Activated naive CD8-positive, alpha-beta T cell treated with anti-CD3 and anti-CD28 coated beads, Interleukin-2, amount 50 U/mL, for 24 hours (primary cell): ENCODE measurements at regions not wholly inside any gene's neighbourhood (a gene's known extent, or its start where the extent isn't known, plus 50 kb on each side); places are given as distances from the start of the nearest gene placed in this dataset.

Source experiments
- ATAC-seq: fragments of 150-1000 bp; cut with Tn5 transposase; one replicate; pipeline ENCODE4 v1.10.0; 2021
- DNase-seq: peaks from one replicate; pipeline ENCODE4 v3.0.0; 2021
- H3K27ac Mint-ChIP-seq: one replicate; pipeline ENCODE4 v1.8.0; 2021; ENCODE audit warnings: mild to moderate bottlenecking, mixed read lengths
- H3K27me3 Mint-ChIP-seq: one replicate; pipeline ENCODE4 v1.8.0; 2021; ENCODE audit warnings: mixed read lengths
- H3K36me3 Mint-ChIP-seq: one replicate; pipeline ENCODE4 v1.8.0; 2021; ENCODE audit warnings: low read depth, mixed read lengths
- H3K4me1 Mint-ChIP-seq: one replicate; pipeline ENCODE4 v1.8.0; 2021; ENCODE audit warnings: mixed read lengths
- H3K4me3 Mint-ChIP-seq: one replicate; pipeline ENCODE4 v1.8.0; 2021; ENCODE audit warnings: mild to moderate bottlenecking, moderate library complexity, mixed read lengths
- H3K9me3 Mint-ChIP-seq: one replicate; pipeline ENCODE4 v1.8.0; 2021; ENCODE audit warnings: mixed read lengths

DNA sequence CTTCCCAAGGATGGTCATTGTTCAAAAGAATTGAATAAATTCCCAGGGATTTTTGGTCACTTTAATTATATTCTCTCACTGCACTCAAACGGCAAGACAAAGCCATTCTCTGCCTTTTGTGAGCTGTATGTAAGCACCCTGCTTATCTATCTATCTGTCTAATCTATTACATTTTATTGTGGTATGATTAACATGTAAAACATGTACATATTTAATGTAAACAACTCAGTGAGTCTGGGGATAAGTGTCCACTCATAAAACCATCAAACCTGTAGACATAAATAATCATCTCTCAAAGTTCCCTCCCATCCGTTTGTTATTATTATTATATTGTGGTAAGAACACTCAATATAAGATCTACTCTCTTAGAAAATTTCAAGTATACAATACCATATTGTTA is 167.1 kb downstream of the CAND1 start:
- Mint-ChIP-seq H3K4me1 (peaks cover 16% of the 10 kb centered on the region), H3K36me3 (no peaks in the 10 kb centered on the region), H3K9me3 (peaks cover 13% of the 10 kb centered on the region), H3K27me3 (peaks cover 2% of the 10 kb centered on the region), H3K27ac (no peak overlapping the region), H3K4me3 (no peak overlapping the region)
- ATAC-seq, result no peak
- no peak for DNase-seq

DNA sequence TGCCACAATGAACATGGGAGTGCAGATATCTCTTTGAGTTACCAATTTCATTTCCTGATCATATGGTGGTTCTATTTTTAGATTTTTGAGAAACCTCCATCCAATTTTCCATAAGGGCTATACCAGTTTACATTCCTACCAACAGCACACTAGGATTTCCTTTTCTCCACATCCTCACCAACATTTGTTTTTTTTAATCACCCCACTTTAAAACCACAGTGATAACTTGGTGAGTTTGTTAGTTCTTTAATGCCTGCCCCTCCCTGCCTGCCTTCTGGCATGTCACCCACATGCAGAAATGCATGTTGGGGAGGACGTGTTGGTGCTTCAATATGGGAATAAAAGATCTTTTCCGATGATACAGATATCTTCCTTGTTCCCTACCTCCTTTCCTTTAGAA is 167.9 kb downstream of the CAND1 start:
- Mint-ChIP-seq H3K36me3 (no peaks in the 10 kb centered on the region), H3K4me3 (no peak overlapping the region)

DNA sequence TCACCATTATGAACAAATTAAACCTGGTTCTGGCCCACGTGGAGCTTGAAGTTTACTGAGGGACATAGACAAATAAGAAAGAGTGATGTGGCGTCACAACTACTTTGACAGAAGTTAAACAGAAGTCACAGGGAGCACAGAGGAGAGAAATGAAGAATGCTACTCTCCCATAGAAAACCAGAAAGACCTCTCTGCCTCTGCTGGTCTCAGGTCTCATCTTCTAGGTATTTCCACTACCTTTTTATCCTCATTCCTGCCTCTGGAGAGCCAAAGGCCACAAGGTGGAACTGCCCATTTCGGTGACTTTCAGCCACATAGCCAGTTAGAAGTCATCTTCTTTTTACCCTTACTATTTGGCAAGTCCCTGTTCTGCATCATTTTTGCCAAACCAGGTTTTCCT is 170.5 kb downstream of the CAND1 start:
- H3K27ac Mint-ChIP-seq, result no peak overlapping the region
- no peaks in the 10 kb centered on the region for H3K36me3 Mint-ChIP-seq
- ATAC-seq (no peak), DNase-seq (no peak)
- peaks cover 13% of the 10 kb centered on the region for H3K9me3 Mint-ChIP-seq
- peaks cover 22% of the 10 kb centered on the region for H3K4me1 Mint-ChIP-seq
- no peak overlapping the region for H3K4me3 Mint-ChIP-seq
- peaks cover 2% of the 10 kb centered on the region for H3K27me3 Mint-ChIP-seq

More for the DNA sequence above, 167.9 kb downstream of the CAND1 start:
- ATAC-seq (no peak), DNase-seq (no peak)
- no peak overlapping the region for H3K27ac Mint-ChIP-seq
- H3K4me1 Mint-ChIP-seq, result peaks cover 24% of the 10 kb centered on the region
- H3K27me3 Mint-ChIP-seq, result peaks cover 2% of the 10 kb centered on the region
- H3K9me3 Mint-ChIP-seq, result peaks cover 13% of the 10 kb centered on the region

DNA sequence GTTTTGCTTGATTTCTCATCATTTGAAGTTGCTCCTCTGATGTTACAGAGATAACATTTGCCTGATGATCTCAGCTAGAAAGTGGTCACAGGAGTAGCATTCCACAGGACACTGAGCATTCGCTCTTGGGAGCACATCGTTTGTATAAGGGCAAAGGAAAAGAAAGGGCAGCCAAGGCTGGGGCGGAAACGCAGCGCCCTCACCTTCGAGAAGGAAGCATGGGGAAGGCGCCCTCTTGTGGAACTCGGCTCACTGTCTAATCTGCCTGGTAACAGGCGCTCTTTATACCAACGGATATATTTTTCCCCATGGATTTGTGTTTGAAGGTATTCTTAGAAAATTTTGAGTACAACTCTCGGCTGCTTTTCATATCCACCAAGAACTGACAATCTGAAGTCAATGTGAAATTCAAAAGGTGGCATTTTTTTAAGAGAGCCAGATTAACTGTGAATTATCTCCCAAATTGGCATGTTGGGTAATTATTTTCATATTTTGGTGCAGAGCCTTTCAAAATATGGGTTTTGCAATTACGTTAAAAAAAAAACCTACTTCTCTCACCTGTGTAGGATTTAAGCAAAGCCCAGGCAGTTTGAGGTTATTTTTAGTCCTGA is 172.7 kb downstream of the CAND1 start:
- DNase-seq (peak; percentile 79), ATAC-seq (peak; percentile 93)
- peaks cover 13% of the 10 kb centered on the region for H3K9me3 Mint-ChIP-seq
- peaks cover 5% of the 10 kb centered on the region for H3K27me3 Mint-ChIP-seq
- H3K4me1 Mint-ChIP-seq, result peaks cover 26% of the 10 kb centered on the region
- H3K27ac Mint-ChIP-seq, result no peak overlapping the region
- H3K36me3 Mint-ChIP-seq, result no peaks in the 10 kb centered on the region
- no peak overlapping the region for H3K4me3 Mint-ChIP-seq

DNA sequence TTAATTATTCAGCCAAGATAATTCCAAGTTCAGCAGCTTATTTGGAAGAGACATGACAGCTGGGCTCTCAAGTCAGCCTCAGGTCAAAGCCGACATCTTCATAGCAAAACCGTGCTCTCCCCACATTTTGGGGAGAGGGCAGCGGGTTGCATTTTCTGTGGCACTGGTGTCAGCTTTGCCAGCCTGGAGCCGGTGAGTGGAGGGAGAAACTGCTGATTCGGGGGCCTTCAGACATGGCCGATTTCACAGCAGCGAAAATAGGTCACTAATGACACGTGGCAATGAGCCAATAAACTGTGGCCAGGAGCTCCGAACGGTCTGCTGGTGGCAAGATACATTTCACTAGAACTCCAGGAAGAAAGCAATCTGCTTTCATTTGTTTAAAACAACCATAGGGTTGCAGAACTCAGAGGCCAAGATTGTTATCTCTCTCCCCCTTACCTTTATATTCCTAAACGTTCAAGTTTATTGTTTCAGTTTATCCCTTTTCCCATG is 173.2 kb downstream of the CAND1 start:
- no peak for ATAC-seq
- no peak overlapping the region for H3K27ac Mint-ChIP-seq
- DNase-seq, result no peak
- H3K9me3 Mint-ChIP-seq, result peaks cover 12% of the 10 kb centered on the region
- no peak overlapping the region for H3K4me3 Mint-ChIP-seq
- H3K4me1 Mint-ChIP-seq, result peaks cover 23% of the 10 kb centered on the region
- peaks cover 5% of the 10 kb centered on the region for H3K27me3 Mint-ChIP-seq
- H3K36me3 Mint-ChIP-seq, result no peaks in the 10 kb centered on the region

DNA sequence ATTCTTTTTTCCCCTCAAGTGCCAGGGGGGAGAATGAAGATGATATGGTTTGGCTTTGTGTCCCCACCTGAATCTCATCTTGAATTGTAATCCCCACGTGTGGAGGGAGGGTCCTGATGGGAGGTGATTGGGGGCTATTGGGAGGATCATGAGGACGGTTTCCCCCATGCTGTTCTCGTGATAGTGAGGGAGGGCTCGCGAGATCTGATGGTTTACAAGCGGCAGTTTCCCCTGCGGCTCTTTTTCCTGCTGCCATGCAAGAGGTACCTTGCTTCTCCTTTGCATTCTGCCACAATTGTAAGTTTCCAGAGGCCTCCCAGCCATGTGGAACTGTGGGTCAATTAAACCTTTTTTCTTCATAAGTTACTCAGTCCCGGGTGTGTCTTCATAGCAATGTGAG is 173.7 kb downstream of the CAND1 start:
- no peak overlapping the region for H3K27ac Mint-ChIP-seq

DNA sequence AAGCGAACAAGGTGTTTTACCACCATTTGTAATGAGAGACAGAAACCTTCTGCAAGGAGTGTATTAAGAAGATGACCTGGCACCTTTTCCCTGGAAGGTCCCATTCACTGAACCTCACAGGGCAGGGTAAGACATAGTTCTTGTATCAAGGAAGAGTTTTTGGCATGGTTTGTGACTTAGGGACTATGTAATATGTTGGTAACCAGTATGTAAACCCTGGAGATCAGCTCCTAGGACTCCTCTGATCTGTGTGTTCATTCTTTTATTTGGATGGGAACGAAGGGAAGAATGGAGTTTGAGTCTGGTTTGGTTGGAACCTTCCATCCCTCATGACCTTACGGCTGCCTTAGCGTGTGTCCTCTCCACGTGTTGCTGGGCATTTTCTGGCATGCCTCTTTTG is 175.4 kb downstream of the CAND1 start:
- Mint-ChIP-seq H3K4me1 (peaks cover 36% of the 10 kb centered on the region), H3K9me3 (peaks cover 7% of the 10 kb centered on the region)

More for the DNA sequence above, 173.7 kb downstream of the CAND1 start:
- H3K36me3 Mint-ChIP-seq, result no peaks in the 10 kb centered on the region
- peaks cover 9% of the 10 kb centered on the region for H3K9me3 Mint-ChIP-seq
- no peak for ATAC-seq
- peaks cover 24% of the 10 kb centered on the region for H3K4me1 Mint-ChIP-seq
- DNase-seq, result no peak
- no peak overlapping the region for H3K4me3 Mint-ChIP-seq
- H3K27me3 Mint-ChIP-seq, result peaks cover 7% of the 10 kb centered on the region

DNA sequence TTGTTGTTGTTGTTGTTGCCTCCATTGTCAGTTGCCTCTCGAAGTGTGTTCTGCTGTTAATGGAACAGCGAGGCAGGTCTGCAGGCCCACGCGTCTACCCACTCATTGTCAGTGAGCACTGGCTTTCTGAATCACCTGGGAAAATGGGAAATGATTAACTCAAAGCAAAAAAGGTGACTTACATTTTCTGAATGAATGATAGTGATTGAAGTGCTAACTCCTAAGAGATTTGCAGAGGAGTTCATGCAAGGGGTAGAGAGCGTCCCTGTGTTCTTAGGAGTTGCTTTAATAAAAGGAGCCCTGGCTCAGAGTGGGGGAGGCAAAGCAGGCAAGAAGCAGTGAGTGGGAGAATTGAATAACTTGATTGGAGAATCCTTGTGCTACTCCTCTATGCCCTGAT is 177.6 kb downstream of the CAND1 start:
- Mint-ChIP-seq H3K36me3 (peaks cover 9% of the 10 kb centered on the region), H3K4me3 (no peak overlapping the region), H3K4me1 (peaks cover 52% of the 10 kb centered on the region), H3K9me3 (peaks cover 15% of the 10 kb centered on the region), H3K27ac (no peak overlapping the region), H3K27me3 (peaks cover 12% of the 10 kb centered on the region)
- ATAC-seq (no peak), DNase-seq (no peak)

More for the DNA sequence above, 175.4 kb downstream of the CAND1 start:
- Mint-ChIP-seq H3K27me3 (peaks cover 10% of the 10 kb centered on the region), H3K36me3 (peaks cover 7% of the 10 kb centered on the region), H3K27ac (no peak overlapping the region), H3K4me3 (no peak overlapping the region)
- no peak for ATAC-seq
- no peak for DNase-seq

DNA sequence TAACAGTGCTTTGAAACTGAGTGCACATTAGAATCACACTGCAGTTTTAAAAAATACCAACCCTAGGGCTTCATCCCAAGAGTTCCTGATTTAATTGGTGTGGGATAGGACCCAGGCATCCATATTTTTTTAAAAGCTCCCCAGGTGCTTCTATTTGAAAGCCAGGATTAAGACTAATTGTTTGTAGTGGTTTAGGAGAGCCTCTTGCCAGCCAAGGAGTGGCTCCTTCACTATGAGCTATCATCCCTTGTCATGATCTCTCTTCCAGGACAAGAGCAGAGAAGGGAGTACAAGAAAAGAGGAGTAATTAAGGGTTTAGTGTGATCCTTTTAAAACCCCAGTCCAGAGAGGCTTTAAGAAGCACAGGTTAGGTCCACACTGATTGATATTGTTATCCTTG is 178.0 kb downstream of the CAND1 start:
- Mint-ChIP-seq H3K27me3 (peaks cover 12% of the 10 kb centered on the region), H3K27ac (no peak overlapping the region)
- no peak for ATAC-seq

DNA sequence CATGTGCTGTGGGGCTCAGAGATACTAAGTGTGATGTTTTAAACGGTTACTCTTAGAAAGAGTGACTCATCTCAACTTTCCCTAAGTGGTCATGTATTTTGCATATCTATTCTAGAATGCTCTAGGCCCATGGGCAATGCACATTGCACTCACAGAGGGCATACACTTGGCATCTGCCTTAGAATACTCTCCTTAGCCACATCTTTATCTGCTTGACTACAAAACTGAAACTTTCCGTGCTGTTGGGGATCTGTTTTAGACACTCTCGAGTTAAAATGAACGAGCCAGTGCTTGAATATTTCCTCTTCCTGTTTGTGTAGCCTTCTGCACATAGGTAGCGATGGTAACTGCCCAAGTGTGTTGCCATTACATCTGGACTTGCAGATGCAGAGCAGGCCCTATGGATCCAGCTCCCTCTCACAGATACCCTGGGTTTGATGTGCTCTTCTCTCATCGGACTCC is 180.5 kb downstream of the CAND1 start:
- Mint-ChIP-seq H3K4me1 (peaks cover 64% of the 10 kb centered on the region), H3K27me3 (peaks cover 17% of the 10 kb centered on the region), H3K4me3 (no peak overlapping the region), H3K9me3 (peaks cover 25% of the 10 kb centered on the region), H3K27ac (peak overlapping the region; percentile 71), H3K36me3 (peaks cover 13% of the 10 kb centered on the region)
- ATAC-seq, result peak; percentile 78
- peak; percentile 12 for DNase-seq

More for the DNA sequence above, 178.0 kb downstream of the CAND1 start:
- H3K4me1 Mint-ChIP-seq, result peaks cover 52% of the 10 kb centered on the region
- no peak overlapping the region for H3K4me3 Mint-ChIP-seq
- H3K36me3 Mint-ChIP-seq, result peaks cover 9% of the 10 kb centered on the region
- H3K9me3 Mint-ChIP-seq, result peaks cover 19% of the 10 kb centered on the region
- DNase-seq, result no peak

DNA sequence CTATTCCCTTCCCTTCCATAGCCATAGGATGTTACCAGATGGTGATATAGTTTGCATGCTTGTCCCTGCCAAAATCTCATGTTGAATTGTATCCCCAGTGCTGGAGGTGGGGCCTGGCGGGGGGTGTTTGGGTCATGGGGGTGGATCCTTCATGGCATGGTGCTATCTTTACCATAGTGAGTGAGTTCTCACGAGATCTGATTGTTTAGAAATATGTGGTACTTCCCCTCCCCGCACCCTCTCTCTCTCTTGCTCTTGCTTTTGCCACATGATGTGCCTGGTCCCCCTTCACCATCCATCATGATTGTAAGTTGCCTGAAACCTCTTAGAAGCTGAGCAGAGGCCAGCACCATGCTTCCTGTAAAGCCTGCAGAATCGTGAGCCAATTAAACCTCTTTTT is 181.3 kb downstream of the CAND1 start:
- Mint-ChIP-seq H3K9me3 (peaks cover 25% of the 10 kb centered on the region), H3K27ac (no peak overlapping the region), H3K36me3 (peaks cover 13% of the 10 kb centered on the region), H3K4me1 (peaks cover 64% of the 10 kb centered on the region), H3K4me3 (no peak overlapping the region), H3K27me3 (peaks cover 18% of the 10 kb centered on the region)
- no peak for DNase-seq
- no peak for ATAC-seq

DNA sequence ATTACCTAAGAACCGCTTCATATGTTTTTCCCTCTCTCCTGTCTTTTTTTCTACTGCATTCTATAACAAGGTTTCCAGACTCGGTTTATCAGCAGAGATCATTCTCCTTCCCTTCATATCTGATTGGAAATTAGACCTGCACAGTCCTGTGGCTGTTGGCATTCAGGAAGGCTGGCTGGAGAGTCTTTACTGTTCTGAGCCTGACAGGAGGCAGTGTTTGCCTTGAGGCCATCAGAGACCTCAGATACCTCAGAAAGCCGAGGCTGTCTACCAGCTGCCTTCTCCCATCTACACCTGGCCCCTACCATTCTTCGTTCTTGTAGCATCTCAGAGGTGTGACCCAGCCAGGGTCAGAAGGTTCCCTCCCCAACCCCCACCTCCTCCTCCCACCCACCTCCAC is 182.0 kb downstream of the CAND1 start:
- Mint-ChIP-seq H3K36me3 (peaks cover 13% of the 10 kb centered on the region), H3K4me1 (peaks cover 64% of the 10 kb centered on the region), H3K27ac (no peak overlapping the region), H3K9me3 (peaks cover 25% of the 10 kb centered on the region), H3K27me3 (peaks cover 24% of the 10 kb centered on the region), H3K4me3 (no peak overlapping the region)
- ATAC-seq (no peak), DNase-seq (no peak)

DNA sequence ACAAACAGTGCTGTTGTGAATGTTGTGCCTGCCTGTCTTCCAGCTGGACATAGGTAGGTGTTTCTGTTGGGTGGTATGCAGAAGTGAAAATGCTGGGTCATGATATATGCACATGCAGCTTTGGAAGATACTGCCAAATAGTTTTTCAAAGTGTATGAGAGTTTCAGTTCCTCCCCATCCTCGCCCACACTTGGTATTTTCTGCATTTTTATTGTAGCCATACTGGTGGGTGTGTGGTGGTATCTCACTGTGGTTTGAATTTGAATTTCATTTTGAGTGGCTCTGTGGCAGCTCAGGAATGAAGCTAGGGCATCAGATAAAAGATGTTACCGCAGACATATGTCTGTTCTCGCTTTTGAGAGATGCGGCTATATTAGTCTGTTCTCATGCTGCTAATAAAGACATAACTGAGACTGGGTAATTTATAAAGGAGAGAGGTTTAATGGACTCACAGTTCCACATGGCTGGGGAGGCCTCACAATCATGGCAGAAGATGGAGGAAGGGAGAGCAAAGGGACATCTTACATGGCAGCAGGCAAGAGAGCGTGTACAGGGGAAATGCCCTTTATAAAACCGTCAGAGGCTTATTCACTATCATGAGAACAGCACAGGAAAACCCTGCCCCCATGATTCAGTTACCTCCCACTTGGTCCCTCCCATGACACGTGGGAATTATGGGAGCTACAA is 183.1 kb downstream of the CAND1 start:
- peaks cover 24% of the 10 kb centered on the region for H3K27me3 Mint-ChIP-seq
- peaks cover 13% of the 10 kb centered on the region for H3K36me3 Mint-ChIP-seq
- peak; percentile 22 for DNase-seq
- peaks cover 56% of the 10 kb centered on the region for H3K4me1 Mint-ChIP-seq
- ATAC-seq, result peak; percentile 77
- peak overlapping the region; percentile 81 for H3K27ac Mint-ChIP-seq
- H3K9me3 Mint-ChIP-seq, result peaks cover 25% of the 10 kb centered on the region
- peak overlapping the region; percentile 4 for H3K4me3 Mint-ChIP-seq

DNA sequence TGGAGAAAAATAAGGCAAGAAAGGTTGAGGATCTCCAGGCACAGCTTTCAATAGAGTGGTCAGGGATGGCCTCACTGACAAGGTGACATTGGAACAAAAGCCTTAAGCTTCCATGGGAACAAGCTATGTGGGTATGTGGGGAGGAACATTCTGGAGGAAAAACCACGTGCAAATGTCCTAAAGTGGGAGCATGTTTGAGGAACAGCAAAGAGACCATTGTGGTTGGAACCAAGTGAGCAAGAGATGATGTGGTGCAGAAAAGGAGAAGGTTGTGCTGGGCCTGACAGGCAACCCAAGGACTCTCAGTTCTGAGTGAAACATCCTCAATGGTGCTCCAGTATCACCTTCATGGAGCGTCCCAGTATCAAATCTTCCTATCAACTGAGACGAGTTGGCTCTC is 184.0 kb downstream of the CAND1 start:
- Mint-ChIP-seq H3K4me3 (no peak overlapping the region), H3K4me1 (peaks cover 52% of the 10 kb centered on the region), H3K9me3 (peaks cover 25% of the 10 kb centered on the region), H3K27me3 (peaks cover 25% of the 10 kb centered on the region), H3K36me3 (peaks cover 13% of the 10 kb centered on the region), H3K27ac (peak overlapping the region; percentile 7)
- ATAC-seq, result no peak
- no peak for DNase-seq

DNA sequence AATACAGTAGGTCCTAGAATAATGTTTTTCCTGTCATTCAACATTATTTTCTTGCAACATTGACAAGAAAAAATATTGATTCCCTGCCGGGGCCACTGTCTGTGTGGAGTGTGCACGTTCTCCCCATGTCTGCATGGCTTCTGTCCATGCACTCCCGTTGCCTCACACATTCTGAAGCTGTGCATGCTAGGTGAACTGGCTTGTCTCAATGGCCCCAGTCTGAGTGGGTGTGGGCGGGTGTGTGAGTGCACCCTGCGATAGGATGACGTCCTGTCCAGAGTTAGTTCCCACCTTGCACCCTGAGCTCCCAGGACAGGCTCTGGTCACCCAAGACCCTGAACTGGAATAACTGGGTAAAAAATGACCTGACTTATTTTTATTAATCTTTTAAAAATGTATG is 186.1 kb downstream of the CAND1 start:
- H3K27ac Mint-ChIP-seq, result no peak overlapping the region
- H3K4me3 Mint-ChIP-seq, result no peak overlapping the region
- H3K9me3 Mint-ChIP-seq, result peaks cover 15% of the 10 kb centered on the region
- H3K4me1 Mint-ChIP-seq, result peaks cover 33% of the 10 kb centered on the region
- ATAC-seq (no peak), DNase-seq (no peak)
- peaks cover 25% of the 10 kb centered on the region for H3K27me3 Mint-ChIP-seq
- peaks cover 4% of the 10 kb centered on the region for H3K36me3 Mint-ChIP-seq
